ENCODE measurements at regions not wholly inside any gene's neighbourhood (a gene's known extent, or its start where the extent isn't known, plus 50 kb on each side); places are given as distances from the start of the nearest gene placed in this dataset.
A peak's percentile ranks its signal among the peaks of the same experiment; 100 is the strongest.

GRCh38 chr1:147852706-147853225 lies 49.8 kb upstream of the GJA8 start:
- no peaks in the 10 kb centered on the region for H3K9me3 ChIP-seq
- intact Hi-C loops (cut with DNase I): no loop called here
- H3K27ac ChIP-seq: peak overlapping the region; percentile 12
- no peak overlapping the region for H3K4me3 ChIP-seq
- no peak for DNase-seq
- no peaks in the 10 kb centered on the region for H3K27me3 ChIP-seq
- TF ChIP-seq CTCF (IDR thresholded peaks at IDR 0.05): no peak
- no peaks in the 10 kb centered on the region for H3K36me3 ChIP-seq
- no peaks in the 10 kb centered on the region for H3K4me1 ChIP-seq
- no peak for ATAC-seq

Data from upper lobe of right lung (tissue), 1 donor.